B cell (primary cell): ENCODE measurements at regions not wholly inside any gene's neighbourhood (a gene's known extent, or its start where the extent isn't known, plus 50 kb on each side); places are given as distances from the start of the nearest gene placed in this dataset.

Experiments
- CTCF ChIP-seq: fragments of 200-600 bp; IDR thresholded peaks from one replicate; pipeline ENCODE4 v1.8.0; 2022; ENCODE audit warnings: antibody characterized with exemption, mild to moderate bottlenecking
- EZH2 ChIP-seq: IDR thresholded peaks from 2 replicates; pipeline ENCODE4 v1.6.1; 2012; ENCODE audit warnings: borderline replicate concordance, low read depth, mild to moderate bottlenecking, moderate library complexity, low read length; ENCODE audit not compliant: insufficient read depth, poor library complexity, severe bottlenecking

- TF ChIP-seq CTCF, result no peak
- no peak for TF ChIP-seq EZH2
Observed at GRCh38 chr2:129055824-129056223, 737.2 kb upstream of the HS6ST1 start.
